ENCODE measurements at regions not wholly inside any gene's neighbourhood (a gene's known extent, or its start where the extent isn't known, plus 50 kb on each side); places are given as distances from the start of the nearest gene placed in this dataset.

DNA sequence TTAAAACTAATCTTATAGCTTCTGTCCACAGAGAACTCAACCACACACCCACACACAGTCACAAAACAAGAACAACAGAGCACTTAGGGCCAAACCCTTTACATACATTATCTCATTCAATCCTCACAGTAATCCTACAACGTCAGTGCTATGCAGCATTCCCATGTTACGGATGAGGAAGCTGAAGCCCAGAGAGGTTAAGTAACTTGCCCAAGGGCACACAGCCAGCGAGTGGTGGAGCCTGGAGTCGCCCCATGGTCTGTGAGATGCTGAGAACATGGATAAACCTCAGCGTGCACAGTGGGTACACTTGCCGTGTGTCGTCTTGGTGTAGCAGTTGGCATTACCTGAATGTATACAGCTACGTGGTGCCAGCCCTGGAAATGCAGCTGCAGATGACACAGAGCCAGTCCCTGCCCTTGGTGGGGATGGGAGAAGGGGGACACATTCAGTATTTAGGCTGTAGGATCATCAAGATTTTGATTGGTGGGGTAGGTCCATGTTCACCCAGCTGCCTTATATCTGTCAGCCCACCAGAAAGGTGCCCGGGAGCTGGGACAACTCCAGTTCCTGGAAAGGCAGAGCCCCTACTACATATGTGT is 177.0 kb downstream of the IRF8 start:
- TF ChIP-seq, protein P1, sequence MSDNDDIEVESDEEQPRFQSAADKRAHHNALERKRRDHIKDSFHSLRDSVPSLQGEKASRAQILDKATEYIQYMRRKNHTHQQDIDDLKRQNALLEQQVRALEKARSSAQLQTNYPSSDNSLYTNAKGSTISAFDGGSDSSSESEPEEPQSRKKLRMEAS (IDR thresholded peaks at IDR 0.05; ENCODE audit: insufficient read depth, insufficient read length): no peak
- TF ChIP-seq FOS (IDR thresholded peaks at IDR 0.05; ENCODE audit: borderline replicate concordance, insufficient read depth, low read length) (no peak), POLR2AphosphoS5 (IDR thresholded peaks at IDR 0.05; ENCODE audit: insufficient read depth, low read depth, low read length) (no peak), POLR2A (IDR thresholded peaks at IDR 0.05; ENCODE audit: low read depth, low read length) (no peak)

Measured in endothelial cell of umbilical vein (primary cell).